DMS79 treated with DMSO at 0.1 percent for 48 hours (cell line): ENCODE measurements at regions not wholly inside any gene's neighbourhood (a gene's known extent, or its start where the extent isn't known, plus 50 kb on each side); places are given as distances from the start of the nearest gene placed in this dataset.
"Not testable (repeated sequence)": the region's sequence is repeated elsewhere in the genome, so short reads cannot be mapped to it uniquely, and the experiment has no call there.

Source experiments
- DNase-seq: peaks from one replicate; lab custom pipeline; 2025; lab: John Stamatoyannopoulos, UW

DNA sequence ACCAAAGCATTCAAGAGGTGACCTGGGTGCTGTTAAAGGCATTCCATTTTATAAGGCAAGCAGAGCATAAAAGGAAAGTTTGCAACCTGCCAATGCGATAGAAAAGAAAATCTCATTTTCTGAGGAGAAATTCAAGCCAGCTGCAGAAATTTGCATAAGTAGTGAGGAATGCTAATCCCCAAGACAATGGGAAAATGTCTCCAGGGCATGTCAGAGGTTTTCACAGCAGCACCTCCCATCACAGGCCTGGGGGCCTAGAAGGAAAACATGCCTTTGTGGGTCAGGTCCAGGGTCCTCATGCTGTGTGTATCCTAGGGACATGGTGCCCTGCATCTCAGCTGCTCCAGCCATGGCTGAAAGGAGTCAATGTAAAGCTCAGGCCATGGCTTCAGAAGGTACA, 775.8 kb downstream of the IGSF11 start:
- not testable (repeated sequence) for DNase-seq

DNA sequence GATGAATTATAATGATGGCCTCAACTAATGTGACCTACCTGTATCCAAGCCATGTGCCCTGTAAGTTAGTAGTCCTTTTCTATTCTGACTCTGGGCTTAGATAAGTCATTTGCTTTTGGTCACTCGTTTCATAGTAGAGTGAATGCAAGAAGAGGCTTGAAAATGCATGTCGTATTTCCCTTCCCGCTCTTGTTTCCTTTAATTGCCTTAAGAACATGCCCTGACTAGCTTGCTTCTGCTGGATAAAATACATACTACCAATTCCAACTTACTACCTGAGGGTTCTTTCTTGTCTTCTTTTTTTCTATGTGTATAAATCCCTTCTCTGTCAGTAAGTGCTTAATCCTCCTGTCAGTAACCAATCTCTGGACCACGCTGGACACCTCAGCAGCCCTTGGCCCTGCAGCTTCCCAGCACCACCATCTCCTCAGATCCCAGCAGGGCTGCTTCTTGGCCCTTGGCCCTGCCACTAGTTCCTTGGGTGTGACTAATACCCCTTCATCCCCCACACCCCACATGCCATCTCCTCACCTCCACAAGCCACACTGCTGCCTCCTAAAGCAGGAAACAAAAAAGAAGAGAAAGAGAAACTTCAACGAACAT, 771.7 kb downstream of the IGSF11 start:
- no peak for DNase-seq

GRCh38 chr3:118267588-118267987, 767.1 kb downstream of the IGSF11 start:
- no peak for DNase-seq

GRCh38 chr3:118269537-118270125, 765.0 kb downstream of the IGSF11 start:
- no peak for DNase-seq

DNA sequence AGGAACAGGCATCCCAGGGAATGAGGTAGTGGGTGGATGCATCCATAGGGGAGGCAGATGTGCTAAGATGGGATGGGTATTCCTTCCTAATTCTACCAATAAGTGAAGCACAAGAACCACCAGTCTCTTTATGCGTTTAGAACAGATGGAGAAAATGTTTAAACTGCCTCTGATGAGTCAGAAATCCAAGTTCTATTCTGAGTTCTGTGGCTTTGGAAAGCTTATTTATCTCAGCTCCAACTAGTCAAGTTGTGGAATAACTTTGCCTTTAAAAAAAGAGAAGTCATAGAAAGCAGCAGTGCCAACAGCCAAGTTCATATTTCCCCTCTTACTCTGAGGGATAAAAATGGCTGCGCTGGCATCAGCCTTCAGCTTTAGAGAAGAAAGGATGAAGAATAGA, 761.7 kb downstream of the IGSF11 start:
- no peak for DNase-seq

- DNase-seq, result no peak
These were observed 756.8 kb downstream of the IGSF11 start for GRCh38 chr3:118277814-118278213.

DNA sequence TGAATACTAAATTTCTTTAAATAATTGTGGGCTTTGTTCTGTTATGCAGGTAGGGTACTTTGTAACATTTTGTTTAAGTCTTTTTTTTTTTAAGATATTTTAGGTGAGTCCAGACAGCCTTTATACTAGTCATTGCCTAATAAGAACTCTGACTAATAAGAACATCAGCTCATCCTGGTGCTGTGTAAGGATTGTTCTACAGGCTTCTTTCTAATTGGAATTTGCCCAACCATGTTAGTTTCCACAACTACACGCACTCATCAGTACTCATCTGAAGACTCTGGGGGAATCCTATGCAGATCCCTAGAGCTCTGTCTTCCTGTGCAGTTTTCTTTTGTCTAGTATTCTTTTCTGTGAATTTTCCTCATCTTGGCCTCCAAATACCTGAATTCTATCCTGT, 741.8 kb downstream of the IGSF11 start:
- DNase-seq, result no peak

DNA sequence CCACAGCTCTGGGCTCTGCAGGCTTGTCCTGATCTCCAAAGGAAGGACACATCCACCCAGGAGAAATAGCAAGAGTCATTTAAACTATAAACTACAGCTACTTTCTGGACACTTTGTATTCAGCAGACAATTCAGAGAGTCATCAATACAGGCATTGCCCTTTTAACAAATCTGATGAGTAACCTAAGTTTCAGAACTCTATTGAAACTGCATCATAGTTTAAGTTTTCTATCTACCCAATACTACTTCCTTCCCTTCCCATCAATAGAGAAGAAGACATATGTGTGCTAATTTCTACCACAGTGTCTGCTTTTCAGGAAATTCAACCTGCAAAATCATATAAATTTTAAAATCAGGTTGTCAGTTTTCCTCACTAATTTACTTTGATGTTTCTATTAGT, 736.5 kb downstream of the IGSF11 start:
- DNase-seq, result no peak

- no peak for DNase-seq
These were observed 730.1 kb downstream of the IGSF11 start for GRCh38 chr3:118304557-118304956.

GRCh38 chr3:118332699-118333098, 701.9 kb downstream of the IGSF11 start:
- DNase-seq, result no peak

GRCh38 chr3:118337649-118338048, 697.0 kb downstream of the IGSF11 start:
- DNase-seq, result no peak

DNA sequence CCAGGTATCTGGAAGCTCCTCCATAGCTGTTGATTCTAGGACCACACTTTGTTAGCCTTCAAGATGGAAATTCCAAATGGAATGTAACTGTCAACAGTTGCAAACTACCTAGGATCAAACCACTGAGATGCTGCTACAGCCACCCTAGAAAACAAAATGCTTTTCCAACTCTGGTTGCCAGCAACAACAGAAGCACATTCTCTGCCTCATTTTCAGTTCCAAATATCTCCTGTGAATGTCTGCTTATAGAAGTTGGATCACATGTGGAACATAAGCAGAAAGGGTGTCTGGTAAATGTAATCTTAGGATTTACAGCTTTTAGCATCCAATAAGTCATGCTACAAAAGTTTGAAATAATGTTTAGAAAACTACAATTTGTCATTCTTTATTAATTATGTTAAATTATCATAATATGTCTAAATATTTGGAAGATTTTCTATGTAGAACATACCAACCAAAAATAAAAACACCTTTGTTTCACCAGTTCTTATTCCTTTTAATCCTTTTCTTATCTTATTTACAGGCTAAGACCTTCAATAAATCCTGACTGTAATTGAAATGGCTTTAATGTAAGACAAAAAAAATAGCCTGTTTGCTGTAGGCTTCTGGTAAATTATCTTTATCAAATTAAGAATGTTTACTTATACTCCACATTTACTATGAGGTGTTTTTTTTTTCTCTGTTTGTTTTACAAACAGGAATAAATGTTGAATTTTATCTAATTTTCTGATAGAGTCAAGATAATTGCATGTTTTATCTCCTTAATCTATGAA, 687.1 kb downstream of the IGSF11 start:
- no peak for DNase-seq

GRCh38 chr3:118348169-118348557, 686.5 kb downstream of the IGSF11 start:
- no peak for DNase-seq

- no peak for DNase-seq
These were observed 680.1 kb downstream of the IGSF11 start for GRCh38 chr3:118354556-118354955.

DNA sequence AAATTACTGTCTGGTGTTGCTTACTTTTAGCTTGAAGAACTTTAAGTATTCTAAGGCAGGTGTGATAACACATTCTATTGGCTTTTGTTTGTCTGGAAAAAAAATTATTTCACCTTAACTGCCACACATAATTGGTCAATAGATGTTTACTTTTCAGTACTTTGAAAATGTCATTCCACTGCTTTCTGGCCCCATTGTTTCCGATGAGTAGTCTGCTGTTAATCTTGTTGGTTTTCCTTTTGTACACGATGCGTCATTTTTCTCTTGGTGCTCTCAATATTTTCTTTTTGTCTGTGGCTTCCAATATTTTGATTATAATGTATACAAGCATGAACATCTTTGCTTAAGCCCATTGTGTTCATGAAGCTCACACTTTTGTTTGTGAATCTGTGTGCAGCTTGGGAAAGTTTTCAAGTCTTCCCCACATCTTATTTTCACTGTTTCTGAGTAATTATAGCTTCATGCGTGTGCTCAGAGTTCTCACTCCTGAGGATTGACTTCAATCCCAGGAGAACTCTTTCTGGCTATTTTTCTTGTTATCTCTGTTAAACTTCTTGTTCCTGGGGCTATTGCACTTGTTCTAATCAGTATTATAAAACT, 664.7 kb downstream of the IGSF11 start:
- peak; percentile 5 for DNase-seq

DNA sequence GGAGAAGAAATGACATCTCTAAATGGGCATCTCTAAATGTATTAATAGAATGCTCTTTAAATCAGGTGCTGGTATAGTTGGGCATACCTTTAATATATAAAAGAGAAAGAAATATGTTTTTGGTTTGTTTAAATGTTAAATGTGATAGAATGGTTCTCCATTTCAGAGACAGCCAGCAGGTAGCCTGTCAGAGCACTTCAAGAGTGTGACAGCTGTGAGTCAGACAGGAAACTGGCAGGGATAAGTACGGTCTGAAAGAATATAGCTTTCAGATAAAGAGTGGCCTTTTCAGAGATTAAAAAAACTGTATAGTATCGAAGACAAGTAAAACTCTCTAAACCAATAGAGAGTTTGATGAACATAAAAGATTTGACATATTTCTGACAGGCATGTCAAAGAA, 654.1 kb downstream of the IGSF11 start:
- DNase-seq, result no peak

GRCh38 chr3:118396491-118396890, 638.2 kb downstream of the IGSF11 start:
- no peak for DNase-seq

GRCh38 chr3:118400086-118400485, 634.6 kb downstream of the IGSF11 start:
- no peak for DNase-seq

DNA sequence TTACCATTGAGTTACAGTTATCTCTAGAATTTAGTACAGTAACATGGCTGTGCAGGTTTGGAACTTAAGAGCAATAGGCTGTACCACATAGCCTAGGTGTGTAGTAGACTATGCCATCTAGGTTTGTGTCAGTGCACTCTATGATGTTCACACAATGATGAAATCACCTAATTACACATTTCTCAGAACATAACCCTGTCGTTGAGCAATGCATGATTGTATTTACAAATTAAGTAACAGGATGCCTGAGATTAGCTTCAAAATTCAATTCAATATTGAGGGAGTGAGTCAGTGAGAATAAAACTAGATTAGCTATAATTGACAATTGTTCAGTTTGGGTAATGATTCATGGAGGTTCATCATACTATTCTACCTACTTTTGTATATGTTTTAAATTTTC, 633.8 kb downstream of the IGSF11 start:
- DNase-seq, result no peak

GRCh38 chr3:118401887-118402286, 632.8 kb downstream of the IGSF11 start:
- DNase-seq, result no peak

- DNase-seq, result no peak
These were observed 631.7 kb downstream of the IGSF11 start for GRCh38 chr3:118402971-118403370.

DNA sequence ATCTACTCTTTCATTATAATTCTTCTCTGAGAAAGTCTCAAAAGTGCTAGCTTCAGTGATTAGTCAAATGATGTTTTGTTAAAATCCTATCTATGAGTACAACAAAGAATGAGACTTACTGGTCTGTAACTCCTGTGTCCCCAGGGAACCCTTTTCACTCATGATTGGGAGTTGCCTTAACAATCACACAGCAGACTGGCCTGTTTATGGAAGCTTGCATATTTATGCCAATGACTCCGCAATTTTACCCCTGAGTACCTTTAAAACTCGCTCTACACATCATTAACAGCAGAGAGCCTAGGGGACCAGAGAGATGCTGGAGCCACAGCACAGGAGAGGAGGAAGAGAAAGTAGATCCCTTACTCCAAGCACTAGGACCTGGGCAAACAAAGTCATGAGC, 628.1 kb downstream of the IGSF11 start:
- no peak for DNase-seq

GRCh38 chr3:118408431-118408830, 626.2 kb downstream of the IGSF11 start:
- DNase-seq, result no peak
